GM12874 (cell line): ENCODE measurements at regions not wholly inside any gene's neighbourhood (a gene's known extent, or its start where the extent isn't known, plus 50 kb on each side); places are given as distances from the start of the nearest gene placed in this dataset.

ENCODE experiments used
- CTCF ChIP-seq: IDR thresholded peaks from 2 replicates; pipeline ENCODE4 v1.5.1; 2011; ENCODE audit warnings: low read depth, mild to moderate bottlenecking, control low read depth, low read length, moderate library complexity; ENCODE audit not compliant: insufficient read depth

GRCh38 chr1:60425528-60425927, 352.0 kb upstream of the C1orf87 start:
- peak; percentile 35 for TF ChIP-seq CTCF

GRCh38 chr1:60423146-60423780, 349.7 kb upstream of the C1orf87 start:
- TF ChIP-seq CTCF = no peak

- TF ChIP-seq CTCF = no peak
Measured at GRCh38 chr1:60421965-60422364, 348.4 kb upstream of the C1orf87 start.

GRCh38 chr1:60419023-60419422, 345.5 kb upstream of the C1orf87 start:
- TF ChIP-seq CTCF = no peak

GRCh38 chr1:60415696-60416095, 342.1 kb upstream of the C1orf87 start:
- no peak for TF ChIP-seq CTCF

- no peak for TF ChIP-seq CTCF
Measured at GRCh38 chr1:60413091-60413490, 339.5 kb upstream of the C1orf87 start.

GRCh38 chr1:60411591-60411990, 338.0 kb upstream of the C1orf87 start:
- TF ChIP-seq CTCF = no peak
